ENCODE measurements at regions not wholly inside any gene's neighbourhood (a gene's known extent, or its start where the extent isn't known, plus 50 kb on each side); places are given as distances from the start of the nearest gene placed in this dataset.

DNA sequence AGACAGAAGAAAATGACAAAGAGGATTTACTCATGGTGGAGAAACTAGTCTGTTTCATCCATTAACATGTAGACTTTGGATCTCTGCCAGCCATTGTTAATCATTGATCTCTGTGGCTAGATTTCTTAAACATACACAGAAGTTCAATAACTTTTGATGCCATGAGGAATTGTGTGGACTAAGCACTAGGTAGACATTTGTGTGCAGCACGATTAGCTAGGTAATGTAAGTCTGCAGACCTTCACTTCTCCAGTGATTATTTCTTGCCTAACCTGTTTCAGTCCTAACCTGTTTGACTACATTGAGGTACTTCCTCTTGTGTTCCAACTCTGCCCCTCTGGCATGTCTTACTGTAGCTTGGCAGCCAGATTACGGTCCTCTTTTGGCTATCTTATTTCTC, 928.5 kb upstream of the ROBO1 start:
- no peak overlapping the region for H3K27ac Mint-ChIP-seq
- DNase-seq (ENCODE audit: low spot score in 2 of 2), result no peak
- H3K36me3 Mint-ChIP-seq, result no peaks in the 10 kb centered on the region
- no peak overlapping the region for H3K4me3 Mint-ChIP-seq
- ATAC-seq (ENCODE audit: low read depth), result no peak
- peaks cover 4% of the 10 kb centered on the region for H3K9me3 Mint-ChIP-seq
- H3K27me3 Mint-ChIP-seq, result no peaks in the 10 kb centered on the region
- no peaks in the 10 kb centered on the region for H3K4me1 Mint-ChIP-seq

DNA sequence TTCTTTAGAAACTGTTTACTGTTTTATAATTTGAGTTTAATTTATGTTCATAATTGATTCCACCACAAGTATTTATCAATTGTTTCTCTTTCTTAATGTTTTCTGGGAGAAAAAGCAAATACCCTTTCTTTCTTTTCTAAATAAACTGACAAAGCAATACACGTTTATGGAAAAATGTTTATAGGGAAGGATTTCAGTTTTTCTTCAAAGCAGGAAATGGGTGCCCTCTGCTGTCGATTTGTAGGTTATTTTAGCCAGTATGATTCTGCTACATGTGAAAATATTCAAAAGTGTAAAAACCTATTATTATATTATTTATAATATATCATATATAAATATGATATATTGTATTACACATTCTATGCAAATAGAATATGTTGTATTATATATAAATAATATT, 921.0 kb upstream of the ROBO1 start:
- no peaks in the 10 kb centered on the region for H3K4me1 Mint-ChIP-seq
- H3K27ac Mint-ChIP-seq, result no peak overlapping the region
- H3K36me3 Mint-ChIP-seq, result no peaks in the 10 kb centered on the region
- H3K9me3 Mint-ChIP-seq, result peaks cover 5% of the 10 kb centered on the region
- no peak for ATAC-seq (ENCODE audit: low read depth)
- no peak for DNase-seq (ENCODE audit: low spot score in 2 of 2)
- no peak overlapping the region for H3K4me3 Mint-ChIP-seq
- no peaks in the 10 kb centered on the region for H3K27me3 Mint-ChIP-seq

DNA sequence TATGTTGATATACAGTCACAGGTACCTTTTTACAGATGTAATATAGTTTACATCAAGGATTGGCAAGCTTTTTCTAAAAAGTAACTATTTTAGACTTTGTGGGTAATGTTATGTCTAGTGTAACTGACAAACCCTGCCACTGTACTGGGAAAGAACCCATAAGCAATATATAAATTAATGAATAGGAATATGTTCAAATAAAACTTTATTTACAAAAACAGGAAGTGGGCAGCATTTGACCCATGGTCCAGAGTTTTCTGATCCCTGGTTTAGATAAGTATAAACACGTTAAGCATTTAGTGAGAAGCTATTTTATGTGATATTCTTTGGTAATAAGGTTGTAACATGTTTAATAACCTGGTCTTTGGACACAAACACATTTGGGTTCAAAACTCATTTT, 915.2 kb upstream of the ROBO1 start:
- Mint-ChIP-seq H3K36me3 (no peaks in the 10 kb centered on the region), H3K27me3 (no peaks in the 10 kb centered on the region), H3K4me3 (no peak overlapping the region), H3K4me1 (no peaks in the 10 kb centered on the region), H3K9me3 (peaks cover 4% of the 10 kb centered on the region), H3K27ac (no peak overlapping the region)
- ATAC-seq (ENCODE audit: low read depth) (no peak), DNase-seq (ENCODE audit: low spot score in 2 of 2) (no peak)

DNA sequence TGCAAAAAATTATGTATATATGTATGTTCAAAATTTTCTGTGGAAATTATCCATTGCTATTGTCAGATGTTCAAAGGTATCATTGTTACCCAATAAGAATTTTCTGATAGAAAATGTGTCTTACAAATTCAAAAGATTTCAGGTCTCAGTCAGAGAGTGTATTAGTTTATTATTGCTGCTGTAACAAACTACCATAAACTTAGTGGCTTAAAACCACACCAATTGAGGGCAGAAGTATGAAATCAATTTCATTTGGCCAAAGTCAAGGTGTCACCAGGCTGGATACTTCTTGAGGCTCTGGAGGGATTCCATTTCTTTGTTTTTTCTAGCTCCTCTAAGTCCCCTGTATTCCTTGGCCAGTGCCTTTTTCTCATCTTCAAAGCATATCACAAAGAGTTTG, 914.4 kb upstream of the ROBO1 start:
- H3K4me3 Mint-ChIP-seq, result no peak overlapping the region
- DNase-seq (ENCODE audit: low spot score in 2 of 2) (no peak), ATAC-seq (ENCODE audit: low read depth) (no peak)
- H3K27ac Mint-ChIP-seq, result no peak overlapping the region
- H3K27me3 Mint-ChIP-seq, result no peaks in the 10 kb centered on the region
- no peaks in the 10 kb centered on the region for H3K4me1 Mint-ChIP-seq
- H3K9me3 Mint-ChIP-seq, result peaks cover 4% of the 10 kb centered on the region
- no peaks in the 10 kb centered on the region for H3K36me3 Mint-ChIP-seq

DNA sequence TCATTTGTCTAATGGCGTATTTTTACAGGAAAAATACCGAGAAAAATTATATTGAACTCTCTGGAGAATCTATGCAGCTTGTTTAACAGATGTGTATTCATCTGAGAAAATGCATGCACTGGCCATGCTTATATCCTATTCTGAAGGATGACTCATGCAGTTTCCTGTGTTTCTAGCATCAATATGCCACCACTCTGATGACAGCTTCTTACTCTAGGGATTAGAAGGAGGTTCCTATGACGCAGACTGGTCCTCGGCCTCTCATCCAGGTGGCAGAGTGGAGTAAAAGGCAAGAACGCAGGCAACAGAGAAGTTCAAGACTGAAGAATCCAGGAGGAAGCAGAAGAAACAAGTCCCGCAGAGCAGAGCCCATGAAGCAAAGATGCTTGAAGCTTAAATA, 910.0 kb upstream of the ROBO1 start:
- DNase-seq (ENCODE audit: low spot score in 2 of 2) (no peak), ATAC-seq (ENCODE audit: low read depth) (no peak)
- H3K36me3 Mint-ChIP-seq, result no peaks in the 10 kb centered on the region
- H3K4me3 Mint-ChIP-seq, result no peak overlapping the region
- no peaks in the 10 kb centered on the region for H3K27me3 Mint-ChIP-seq
- peaks cover 4% of the 10 kb centered on the region for H3K9me3 Mint-ChIP-seq
- H3K27ac Mint-ChIP-seq, result no peak overlapping the region
- no peaks in the 10 kb centered on the region for H3K4me1 Mint-ChIP-seq

DNA sequence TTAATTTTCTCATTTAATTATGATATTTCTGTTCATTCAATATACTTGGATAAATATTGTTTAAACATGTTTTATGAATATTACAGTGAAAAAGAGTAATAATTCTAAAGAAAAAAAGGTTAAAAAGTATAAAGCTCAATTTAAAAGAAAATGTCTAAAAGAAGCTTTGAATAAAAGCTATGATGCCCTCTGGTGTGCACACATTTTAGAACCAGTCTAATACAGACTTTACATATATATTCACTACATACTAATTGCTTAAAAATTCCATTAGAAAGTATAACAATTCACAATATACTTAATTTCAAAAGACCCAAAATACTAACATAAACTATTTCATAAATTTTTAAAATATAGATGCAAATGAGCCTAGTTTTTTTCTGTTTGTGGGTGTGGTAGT, 909.1 kb upstream of the ROBO1 start:
- H3K4me3 Mint-ChIP-seq, result no peak overlapping the region
- no peak for ATAC-seq (ENCODE audit: low read depth)
- H3K27me3 Mint-ChIP-seq, result no peaks in the 10 kb centered on the region
- no peaks in the 10 kb centered on the region for H3K4me1 Mint-ChIP-seq
- no peaks in the 10 kb centered on the region for H3K36me3 Mint-ChIP-seq
- H3K27ac Mint-ChIP-seq, result no peak overlapping the region
- no peak for DNase-seq (ENCODE audit: low spot score in 2 of 2)
- H3K9me3 Mint-ChIP-seq, result peaks cover 1% of the 10 kb centered on the region

DNA sequence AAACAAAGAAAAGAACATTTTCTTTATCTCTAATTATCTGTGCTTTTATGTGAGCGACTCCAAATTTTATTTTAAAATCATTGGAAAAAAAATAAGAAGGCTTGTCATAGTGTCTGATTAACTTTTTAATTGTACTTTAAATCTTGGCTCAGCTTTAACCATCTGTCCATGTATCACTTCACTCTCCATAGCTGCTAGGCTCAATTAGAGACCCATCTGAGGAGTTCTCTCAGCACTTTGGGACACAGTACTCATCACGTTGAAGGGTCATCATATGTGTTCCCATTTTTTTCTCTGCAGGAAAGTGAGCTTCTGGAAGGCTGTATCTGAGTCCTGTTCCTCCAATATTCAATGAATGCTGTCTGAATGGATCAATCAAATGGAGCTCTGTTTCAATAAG, 908.5 kb upstream of the ROBO1 start:
- no peak for DNase-seq (ENCODE audit: low spot score in 2 of 2)
- no peaks in the 10 kb centered on the region for H3K36me3 Mint-ChIP-seq

DNA sequence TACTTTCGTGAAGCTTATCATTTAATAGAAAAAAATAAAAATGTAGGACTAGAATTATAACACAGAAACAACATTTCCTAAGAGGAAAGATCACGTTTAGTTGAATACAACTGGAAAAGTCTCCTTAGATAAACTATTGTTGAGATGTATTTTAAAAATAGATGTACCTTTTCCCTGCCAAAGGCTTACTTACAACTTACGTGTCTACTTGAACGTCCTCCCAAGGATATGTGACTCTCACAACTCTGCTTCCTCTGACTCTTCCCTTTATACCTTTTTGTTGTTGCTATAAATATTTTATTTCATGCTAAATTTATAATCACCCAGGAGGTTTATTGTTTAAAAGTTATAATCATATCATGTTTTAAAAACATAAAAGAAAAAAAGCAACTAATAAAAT, 908.0 kb upstream of the ROBO1 start:
- no peaks in the 10 kb centered on the region for H3K27me3 Mint-ChIP-seq
- no peak overlapping the region for H3K4me3 Mint-ChIP-seq
- no peak overlapping the region for H3K27ac Mint-ChIP-seq
- no peak for DNase-seq (ENCODE audit: low spot score in 2 of 2)
- no peaks in the 10 kb centered on the region for H3K4me1 Mint-ChIP-seq
- no peaks in the 10 kb centered on the region for H3K36me3 Mint-ChIP-seq
- peaks cover 1% of the 10 kb centered on the region for H3K9me3 Mint-ChIP-seq
- no peak for ATAC-seq (ENCODE audit: low read depth)

More for the DNA sequence above, 908.5 kb upstream of the ROBO1 start:
- Mint-ChIP-seq H3K4me3 (no peak overlapping the region), H3K9me3 (peaks cover 1% of the 10 kb centered on the region), H3K27me3 (no peaks in the 10 kb centered on the region), H3K27ac (no peak overlapping the region), H3K4me1 (no peaks in the 10 kb centered on the region)
- no peak for ATAC-seq (ENCODE audit: low read depth)

DNA sequence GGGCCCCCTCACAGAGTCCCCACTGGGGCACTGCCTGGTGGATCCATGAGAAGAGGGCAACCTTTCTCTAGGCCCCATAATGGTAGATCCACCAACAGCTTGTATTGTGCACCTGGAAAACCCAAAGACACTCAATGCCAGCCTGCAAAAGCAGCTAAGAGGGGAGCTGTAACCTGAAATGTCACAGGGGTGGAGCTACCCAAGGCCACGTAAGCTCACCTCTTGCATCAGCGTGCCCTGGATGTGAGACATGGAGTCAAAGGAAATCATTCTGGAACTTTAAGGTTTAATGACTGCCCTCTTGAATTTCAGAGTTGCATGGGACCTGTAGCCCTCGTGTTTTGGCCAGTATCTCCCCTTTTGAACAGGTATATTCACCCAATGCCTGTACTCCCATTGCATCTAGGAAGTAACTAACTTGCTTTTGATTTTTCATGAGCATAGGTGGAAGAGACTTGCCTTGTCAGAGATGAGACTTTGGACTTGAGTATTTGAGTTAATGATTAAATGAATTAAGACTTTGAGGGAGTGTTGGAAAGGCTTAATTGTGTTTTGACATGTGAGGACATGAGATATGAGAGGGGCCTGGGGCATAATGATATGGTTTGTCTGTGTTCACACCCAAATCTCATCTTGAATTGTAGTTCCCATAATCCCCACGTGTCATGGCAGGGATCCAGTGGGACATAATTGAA, 900.9 kb upstream of the ROBO1 start:
- H3K4me1 Mint-ChIP-seq, result no peaks in the 10 kb centered on the region
- no peak overlapping the region for H3K4me3 Mint-ChIP-seq
- H3K27ac Mint-ChIP-seq, result no peak overlapping the region
- H3K36me3 Mint-ChIP-seq, result no peaks in the 10 kb centered on the region
- ATAC-seq (ENCODE audit: low read depth) (no peak), DNase-seq (ENCODE audit: low spot score in 2 of 2) (no peak)
- H3K9me3 Mint-ChIP-seq, result peaks cover 5% of the 10 kb centered on the region
- H3K27me3 Mint-ChIP-seq, result no peaks in the 10 kb centered on the region

DNA sequence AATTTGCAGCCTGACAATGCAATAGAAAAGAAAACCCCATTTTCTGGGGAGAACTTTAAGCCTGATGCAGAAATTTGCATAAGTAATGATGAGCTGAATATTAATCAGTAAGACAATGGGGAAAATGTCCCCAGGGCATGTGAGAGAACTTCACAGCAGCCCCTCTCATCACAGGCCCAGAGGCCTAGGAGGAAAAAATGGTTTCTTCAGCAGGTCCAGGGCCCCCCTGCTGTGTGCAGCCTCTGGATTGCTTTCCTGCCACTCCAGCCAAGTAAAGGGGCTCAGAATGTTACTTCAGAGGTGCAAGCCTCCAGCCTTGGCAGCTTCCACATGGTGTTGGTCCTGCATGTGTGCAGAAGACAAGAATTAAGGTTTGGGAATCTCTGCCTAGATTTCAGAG, 900.3 kb upstream of the ROBO1 start:
- H3K27me3 Mint-ChIP-seq, result no peaks in the 10 kb centered on the region
- H3K36me3 Mint-ChIP-seq, result no peaks in the 10 kb centered on the region
- H3K4me3 Mint-ChIP-seq, result no peak overlapping the region
- H3K4me1 Mint-ChIP-seq, result no peaks in the 10 kb centered on the region
- H3K9me3 Mint-ChIP-seq, result peaks cover 5% of the 10 kb centered on the region
- DNase-seq (ENCODE audit: low spot score in 2 of 2) (no peak), ATAC-seq (ENCODE audit: low read depth) (no peak)
- no peak overlapping the region for H3K27ac Mint-ChIP-seq

DNA sequence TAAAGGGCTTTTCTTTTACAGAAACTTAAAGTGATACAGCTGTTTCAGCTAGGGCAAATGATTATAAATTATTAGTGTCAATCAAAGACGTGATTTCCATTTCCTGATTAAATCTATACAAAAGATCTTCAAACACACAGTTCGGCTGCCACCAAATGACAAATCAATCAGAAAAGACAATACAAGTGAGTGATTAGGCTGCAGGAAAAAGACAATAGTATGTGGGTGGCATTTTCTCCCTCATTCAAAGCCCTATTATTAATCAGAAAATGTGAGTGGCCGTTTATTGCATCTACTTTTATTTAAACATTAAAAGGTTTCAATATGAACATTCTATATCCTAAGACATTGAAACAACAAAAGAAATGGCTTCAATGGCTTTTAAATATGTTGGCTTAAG, 895.6 kb upstream of the ROBO1 start:
- Mint-ChIP-seq H3K4me3 (no peak overlapping the region), H3K27me3 (no peaks in the 10 kb centered on the region), H3K4me1 (no peaks in the 10 kb centered on the region), H3K9me3 (peaks cover 1% of the 10 kb centered on the region), H3K27ac (no peak overlapping the region), H3K36me3 (no peaks in the 10 kb centered on the region)
- ATAC-seq (ENCODE audit: low read depth) (no peak), DNase-seq (ENCODE audit: low spot score in 2 of 2) (no peak)

DNA sequence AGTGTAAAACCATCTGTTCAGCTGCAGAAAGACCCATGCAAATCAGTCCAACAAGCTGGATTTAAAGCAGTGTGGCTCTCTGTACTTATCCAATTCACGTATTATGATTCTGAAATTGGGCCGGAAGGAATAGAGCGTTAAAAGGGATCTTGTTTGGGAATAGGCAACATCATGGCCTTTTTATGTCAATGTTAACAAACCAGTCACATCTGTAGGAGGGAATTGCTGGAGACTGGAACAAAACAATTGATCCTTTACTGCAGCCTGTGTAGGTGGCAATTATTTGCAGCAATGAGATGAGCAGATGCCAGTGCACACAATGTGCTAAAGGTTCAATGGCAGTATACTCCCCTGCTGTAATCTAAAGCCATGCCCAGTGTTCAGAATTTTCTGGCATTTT, 887.4 kb upstream of the ROBO1 start:
- Mint-ChIP-seq H3K4me1 (no peaks in the 10 kb centered on the region), H3K27ac (no peak overlapping the region), H3K27me3 (no peaks in the 10 kb centered on the region), H3K4me3 (no peak overlapping the region), H3K36me3 (no peaks in the 10 kb centered on the region), H3K9me3 (peaks cover 11% of the 10 kb centered on the region)
- no peak for DNase-seq (ENCODE audit: low spot score in 2 of 2)
- no peak for ATAC-seq (ENCODE audit: low read depth)

DNA sequence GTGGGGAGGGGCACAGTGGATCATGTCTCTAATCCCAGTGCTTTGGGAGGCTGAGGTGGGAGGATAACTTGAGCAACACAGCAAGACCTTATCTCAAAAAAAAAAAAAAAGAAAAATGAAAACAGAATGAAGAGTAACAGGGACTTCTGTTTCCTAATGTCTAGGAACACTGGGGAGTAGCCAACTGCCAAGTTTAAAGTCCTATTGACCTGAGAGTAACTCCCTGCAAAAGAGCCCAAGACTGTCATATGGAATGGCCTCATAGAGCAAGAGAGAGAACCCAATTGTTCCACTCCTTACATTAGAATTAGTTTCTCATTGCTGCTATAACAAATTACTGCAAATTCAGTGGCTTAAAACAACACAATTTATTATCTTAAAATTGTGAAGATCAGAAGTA, 881.4 kb upstream of the ROBO1 start:
- ATAC-seq (ENCODE audit: low read depth) (no peak), DNase-seq (ENCODE audit: low spot score in 2 of 2) (no peak)
- no peak overlapping the region for H3K27ac Mint-ChIP-seq
- H3K27me3 Mint-ChIP-seq, result no peaks in the 10 kb centered on the region
- no peak overlapping the region for H3K4me3 Mint-ChIP-seq
- H3K36me3 Mint-ChIP-seq, result no peaks in the 10 kb centered on the region
- no peaks in the 10 kb centered on the region for H3K4me1 Mint-ChIP-seq
- H3K9me3 Mint-ChIP-seq, result peaks cover 6% of the 10 kb centered on the region

DNA sequence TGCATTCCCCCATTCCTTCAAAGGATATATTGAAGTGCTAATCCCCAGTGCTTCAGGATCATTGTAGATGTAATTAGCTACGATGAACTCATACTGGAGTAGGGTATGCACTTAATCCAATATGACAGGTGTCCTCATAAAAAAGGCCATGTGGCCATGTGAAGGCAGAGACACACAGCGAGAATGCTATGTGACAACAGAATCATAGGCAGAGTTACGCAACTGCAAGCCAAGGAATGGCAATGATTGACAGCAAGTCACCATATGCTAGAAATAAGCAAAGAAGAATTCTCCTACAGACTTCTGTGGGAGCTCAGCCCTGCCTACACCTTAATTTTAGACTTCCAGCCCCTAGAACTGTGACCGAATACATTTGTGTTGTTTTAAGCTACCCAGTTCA, 875.6 kb upstream of the ROBO1 start:
- no peaks in the 10 kb centered on the region for H3K36me3 Mint-ChIP-seq
- ATAC-seq (ENCODE audit: low read depth) (no peak), DNase-seq (ENCODE audit: low spot score in 2 of 2) (no peak)
- H3K27me3 Mint-ChIP-seq, result no peaks in the 10 kb centered on the region
- H3K4me1 Mint-ChIP-seq, result no peaks in the 10 kb centered on the region
- H3K27ac Mint-ChIP-seq, result no peak overlapping the region
- H3K9me3 Mint-ChIP-seq, result peaks cover 4% of the 10 kb centered on the region
- H3K4me3 Mint-ChIP-seq, result no peak overlapping the region
